ENCODE measurements at regions not wholly inside any gene's neighbourhood (a gene's known extent, or its start where the extent isn't known, plus 50 kb on each side); places are given as distances from the start of the nearest gene placed in this dataset.

GRCh38 chr1:193685986-193686385 lies 499.6 kb upstream of the B3GALT2 start (continued):
- TF ChIP-seq, protein P1, sequence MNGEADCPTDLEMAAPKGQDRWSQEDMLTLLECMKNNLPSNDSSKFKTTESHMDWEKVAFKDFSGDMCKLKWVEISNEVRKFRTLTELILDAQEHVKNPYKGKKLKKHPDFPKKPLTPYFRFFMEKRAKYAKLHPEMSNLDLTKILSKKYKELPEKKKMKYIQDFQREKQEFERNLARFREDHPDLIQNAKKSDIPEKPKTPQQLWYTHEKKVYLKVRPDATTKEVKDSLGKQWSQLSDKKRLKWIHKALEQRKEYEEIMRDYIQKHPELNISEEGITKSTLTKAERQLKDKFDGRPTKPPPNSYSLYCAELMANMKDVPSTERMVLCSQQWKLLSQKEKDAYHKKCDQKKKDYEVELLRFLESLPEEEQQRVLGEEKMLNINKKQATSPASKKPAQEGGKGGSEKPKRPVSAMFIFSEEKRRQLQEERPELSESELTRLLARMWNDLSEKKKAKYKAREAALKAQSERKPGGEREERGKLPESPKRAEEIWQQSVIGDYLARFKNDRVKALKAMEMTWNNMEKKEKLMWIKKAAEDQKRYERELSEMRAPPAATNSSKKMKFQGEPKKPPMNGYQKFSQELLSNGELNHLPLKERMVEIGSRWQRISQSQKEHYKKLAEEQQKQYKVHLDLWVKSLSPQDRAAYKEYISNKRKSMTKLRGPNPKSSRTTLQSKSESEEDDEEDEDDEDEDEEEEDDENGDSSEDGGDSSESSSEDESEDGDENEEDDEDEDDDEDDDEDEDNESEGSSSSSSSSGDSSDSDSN (IDR thresholded peaks at IDR 0.05; ENCODE audit: borderline replicate concordance in 1 of 2, low read depth in 2 of 2, low read length in 2 of 2) = no peak
- TF ChIP-seq GABPB1 (CRISPR knock-in tag; IDR thresholded peaks at IDR 0.05) = no peak
- no peak for TF ChIP-seq ZBED1 (IDR thresholded peaks at IDR 0.05)
- no peak for TF ChIP-seq NFE2L1 (tag; IDR thresholded peaks at IDR 0.05; ENCODE audit: borderline replicate concordance, low read depth)
- no peak for TF ChIP-seq RAD21 (CRISPR knock-in tag; conservative IDR thresholded peaks at IDR 0.05 in 1 of 2, IDR thresholded peaks at IDR 0.05 in 1 of 2)
- no peak for TF ChIP-seq PBX2 (CRISPR knock-in tag; IDR thresholded peaks at IDR 0.05; ENCODE audit: low read depth)
- TF ChIP-seq PBX2 (tag; conservative IDR thresholded peaks at IDR 0.05; ENCODE audit: low read depth) = 0 out of 2 replicates have a peak, but pooled peaks have one; percentile 12
- TF ChIP-seq RNF2 (IDR thresholded peaks at IDR 0.05) = no peak
- TF ChIP-seq NFE2 (IDR thresholded peaks at IDR 0.05; ENCODE audit: low read depth) = peak; percentile 29; the same call in 1 of the 2 replicates
- TF ChIP-seq ZNF212 (CRISPR knock-in tag; IDR thresholded peaks at IDR 0.05) = no peak
- no peak for TF ChIP-seq ZNF324 (CRISPR knock-in tag; IDR thresholded peaks at IDR 0.05)
- no peak for TF ChIP-seq ZC3H11A (IDR thresholded peaks at IDR 0.05; ENCODE audit: low read depth, low read length)
- TF ChIP-seq, protein P2, sequence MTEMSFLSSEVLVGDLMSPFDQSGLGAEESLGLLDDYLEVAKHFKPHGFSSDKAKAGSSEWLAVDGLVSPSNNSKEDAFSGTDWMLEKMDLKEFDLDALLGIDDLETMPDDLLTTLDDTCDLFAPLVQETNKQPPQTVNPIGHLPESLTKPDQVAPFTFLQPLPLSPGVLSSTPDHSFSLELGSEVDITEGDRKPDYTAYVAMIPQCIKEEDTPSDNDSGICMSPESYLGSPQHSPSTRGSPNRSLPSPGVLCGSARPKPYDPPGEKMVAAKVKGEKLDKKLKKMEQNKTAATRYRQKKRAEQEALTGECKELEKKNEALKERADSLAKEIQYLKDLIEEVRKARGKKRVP (CRISPR knock-in tag; IDR thresholded peaks at IDR 0.05) = peak; percentile 77
- no peak for TF ChIP-seq TAF1 (IDR thresholded peaks at IDR 0.05; ENCODE audit: control insufficient read depth, extremely low read depth, insufficient read depth, low read length, severe bottlenecking)
- no peak for TF ChIP-seq TGIF2 (CRISPR knock-in tag; IDR thresholded peaks at IDR 0.05)
- peak; percentile 74 for TF ChIP-seq PYGO2 (tag; IDR thresholded peaks at IDR 0.05)
- TF ChIP-seq HMG20B (CRISPR knock-in tag; IDR thresholded peaks at IDR 0.05) = no peak
- no peak for TF ChIP-seq ZNF277 (CRISPR knock-in tag; IDR thresholded peaks at IDR 0.05; ENCODE audit: borderline replicate concordance)
- no peak for TF ChIP-seq KAT7 (CRISPR knock-in tag; IDR thresholded peaks at IDR 0.05; ENCODE audit: borderline replicate concordance)
- TF ChIP-seq PCBP2 (IDR thresholded peaks at IDR 0.05; ENCODE audit: low read depth, low read length, poor library complexity, severe bottlenecking) = no peak
- TF ChIP-seq PHB2 (IDR thresholded peaks at IDR 0.05; ENCODE audit: low read depth) = no peak
- no peak for TF ChIP-seq ZNF561 (CRISPR knock-in tag; conservative IDR thresholded peaks at IDR 0.05)
- no peak for TF ChIP-seq ZNF263 (CRISPR knock-in tag; IDR thresholded peaks at IDR 0.05; ENCODE audit: borderline replicate concordance)

Data from K562 (cell line).